ENCODE measurements at regions not wholly inside any gene's neighbourhood (a gene's known extent, or its start where the extent isn't known, plus 50 kb on each side); places are given as distances from the start of the nearest gene placed in this dataset.

DNA sequence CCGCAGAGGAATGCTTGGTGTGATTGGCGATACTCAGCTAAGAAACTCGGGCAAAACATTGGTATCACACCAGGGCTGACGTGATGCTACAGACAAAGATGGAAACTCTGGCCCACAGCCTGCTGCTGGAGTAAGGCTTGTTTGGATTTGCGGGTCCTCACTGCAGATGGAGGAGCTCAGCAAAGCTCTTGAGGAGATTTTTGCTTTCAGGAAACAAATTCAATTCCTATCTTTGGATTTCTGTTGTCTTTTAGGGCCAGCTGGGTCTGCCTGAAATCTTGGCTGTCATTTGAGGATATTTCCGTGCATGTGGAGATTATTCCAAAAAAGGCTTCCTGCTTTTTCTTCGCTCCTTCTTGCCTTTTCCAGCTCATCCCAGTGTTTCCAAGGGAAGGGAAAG is 475.8 kb downstream of the TSN start:
- no peaks in the 10 kb centered on the region for H3K36me3 ChIP-seq (ENCODE audit: control insufficient read depth in 2 of 4, insufficient read depth in 4 of 4, low read length in 3 of 4)
- no peak overlapping the region for H3K27ac ChIP-seq (ENCODE audit: low read depth, low read length)
- no peak overlapping the region for H4K91ac ChIP-seq (replicated peaks; ENCODE audit: insufficient read length, low read length)
- H3K14ac ChIP-seq (ENCODE audit: insufficient read length), result no peak overlapping the region
- POLR2A ChIA-PET (ENCODE audit: partially characterized antibody), result no interaction called here
- no peak overlapping the region for H3K4ac ChIP-seq (replicated peaks; ENCODE audit: insufficient read length, low read depth, low read length)
- H4K20me1 ChIP-seq (replicated peaks in 1 of 2; ENCODE audit: control insufficient read depth in 1 of 2, insufficient read depth in 2 of 2, low read length in 2 of 2), result no peaks in the 10 kb centered on the region
- FAIRE-seq, result no peak
- H3K23ac ChIP-seq (ENCODE audit: insufficient read length), result no peak overlapping the region
- no peaks in the 10 kb centered on the region for H3K79me1 ChIP-seq (ENCODE audit: low read depth, low read length)
- no peaks in the 10 kb centered on the region for H3K9me3 ChIP-seq (ENCODE audit: insufficient read depth in 2 of 2, low read depth in 1 of 2, low read length in 1 of 2)
- H3K27me3 ChIP-seq (replicated peaks in 1 of 4; ENCODE audit: control insufficient read depth in 3 of 4, extremely low read depth in 1 of 4, insufficient read depth in 3 of 4, low read length in 3 of 4), result no peaks in the 10 kb centered on the region
- H3K23me2 ChIP-seq (ENCODE audit: low read depth, low read length), result no peaks in the 10 kb centered on the region
- H2BK15ac ChIP-seq (ENCODE audit: low read length), result no peak overlapping the region
- no peak overlapping the region for H2AFZ ChIP-seq (ENCODE audit: low read length)
- 95% methylated on average over 7 of the region's 7 CpGs; no CpG with 5 or more reads in 1 of the 2 experiments for WGBS, 2 experiments (ENCODE audit: extremely low coverage in 1 of 2, insufficient coverage in 1 of 2, insufficient read length in 1 of 2, insufficient replicate concordance in 2 of 2, low coverage in 1 of 2, low lambda C conversion rate in 2 of 2, missing lambda C conversion rate in 1 of 2)
- H2BK20ac ChIP-seq (ENCODE audit: low read length), result no peak overlapping the region
- H3K56ac ChIP-seq (replicated peaks; ENCODE audit: insufficient read length, low read depth, low read length), result no peak overlapping the region
- no peak overlapping the region for H2BK120ac ChIP-seq (replicated peaks; ENCODE audit: low read depth, low read length)
- no peak for DNase-seq (ENCODE audit: low read depth in 1 of 2, low spot score in 2 of 2)
- no peak overlapping the region for H4K5ac ChIP-seq (ENCODE audit: insufficient read length, low read depth, low read length)
- H2AK5ac ChIP-seq (ENCODE audit: low read depth, low read length), result no peak overlapping the region
- H3K18ac ChIP-seq (ENCODE audit: extremely low read depth, low read length), result no peak overlapping the region
- H3K79me2 ChIP-seq (ENCODE audit: control insufficient read depth in 1 of 2, insufficient read depth in 2 of 2, low read length in 2 of 2), result no peaks in the 10 kb centered on the region
- no peak overlapping the region for H2BK12ac ChIP-seq (ENCODE audit: low read depth, low read length)
- H3K4me3 ChIP-seq (ENCODE audit: extremely low read depth in 1 of 4, insufficient read depth in 2 of 4, low read depth in 3 of 4, low read length in 4 of 4), result no peak overlapping the region
- H2BK5ac ChIP-seq (ENCODE audit: low read depth, low read length), result no peak overlapping the region
- H3K9ac ChIP-seq (replicated peaks in 1 of 4; ENCODE audit: extremely low read depth in 1 of 4, low read depth in 3 of 4, low read length in 3 of 4), result no peak overlapping the region
- H3K4me2 ChIP-seq (ENCODE audit: insufficient read depth in 1 of 2, low read depth in 2 of 2, low read length in 2 of 2), result no peak overlapping the region
- no peak overlapping the region for H4K8ac ChIP-seq (ENCODE audit: extremely low read depth, insufficient read depth, low read length)
- CTCF ChIA-PET (ENCODE audit: partially characterized antibody), result interaction anchor here (1.3 kb wide), 1 partner anchor 9 kb away, joined by 3 read pairs; no protein-coding TSS in a partner anchor
- H3K4me1 ChIP-seq (replicated peaks in 1 of 4; ENCODE audit: control insufficient read depth in 3 of 4, insufficient read depth in 4 of 4, low read length in 3 of 4), result no peaks in the 10 kb centered on the region
- no peak for TF ChIP-seq CHD1 (IDR thresholded peaks at IDR 0.05; ENCODE audit: low read depth, low read length)
- TF ChIP-seq CBX8 (IDR thresholded peaks at IDR 0.05; ENCODE audit: borderline replicate concordance, low read depth, low read length), result no peak
- TF ChIP-seq SP2 (IDR thresholded peaks at IDR 0.05; ENCODE audit: low read length), result no peak
- TF ChIP-seq, protein P1, sequence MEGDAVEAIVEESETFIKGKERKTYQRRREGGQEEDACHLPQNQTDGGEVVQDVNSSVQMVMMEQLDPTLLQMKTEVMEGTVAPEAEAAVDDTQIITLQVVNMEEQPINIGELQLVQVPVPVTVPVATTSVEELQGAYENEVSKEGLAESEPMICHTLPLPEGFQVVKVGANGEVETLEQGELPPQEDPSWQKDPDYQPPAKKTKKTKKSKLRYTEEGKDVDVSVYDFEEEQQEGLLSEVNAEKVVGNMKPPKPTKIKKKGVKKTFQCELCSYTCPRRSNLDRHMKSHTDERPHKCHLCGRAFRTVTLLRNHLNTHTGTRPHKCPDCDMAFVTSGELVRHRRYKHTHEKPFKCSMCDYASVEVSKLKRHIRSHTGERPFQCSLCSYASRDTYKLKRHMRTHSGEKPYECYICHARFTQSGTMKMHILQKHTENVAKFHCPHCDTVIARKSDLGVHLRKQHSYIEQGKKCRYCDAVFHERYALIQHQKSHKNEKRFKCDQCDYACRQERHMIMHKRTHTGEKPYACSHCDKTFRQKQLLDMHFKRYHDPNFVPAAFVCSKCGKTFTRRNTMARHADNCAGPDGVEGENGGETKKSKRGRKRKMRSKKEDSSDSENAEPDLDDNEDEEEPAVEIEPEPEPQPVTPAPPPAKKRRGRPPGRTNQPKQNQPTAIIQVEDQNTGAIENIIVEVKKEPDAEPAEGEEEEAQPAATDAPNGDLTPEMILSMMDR (IDR thresholded peaks at IDR 0.05; ENCODE audit: control extremely low read depth in 1 of 3, insufficient read depth in 1 of 3, low read depth in 1 of 3, low read length in 3 of 3), result no peak
- no peak for TF ChIP-seq POU5F1 (IDR thresholded peaks at IDR 0.05; ENCODE audit: low read depth, low read length)
- no peak for TF ChIP-seq RAD21 (IDR thresholded peaks at IDR 0.05 in 1 of 2, conservative IDR thresholded peaks at IDR 0.05 in 1 of 2; ENCODE audit: low read depth in 2 of 2, low read length in 2 of 2)
- no peak for TF ChIP-seq SIRT6 (IDR thresholded peaks at IDR 0.05; ENCODE audit: low read length)
- no peak for TF ChIP-seq KDM4A (IDR thresholded peaks at IDR 0.05; ENCODE audit: low read depth, low read length, severe bottlenecking)
- TF ChIP-seq NANOG (IDR thresholded peaks at IDR 0.05; ENCODE audit: insufficient read depth, low read depth, low read length, poor library complexity, severe bottlenecking), result no peak
- no peak for TF ChIP-seq KDM5A (IDR thresholded peaks at IDR 0.05; ENCODE audit: low read length)
- TF ChIP-seq JUN (IDR thresholded peaks at IDR 0.05; ENCODE audit: low read depth, low read length), result no peak
- TF ChIP-seq POLR2A (IDR thresholded peaks at IDR 0.05; ENCODE audit: control extremely low read depth in 1 of 2, low read depth in 2 of 2, low read length in 2 of 2), result no peak
- no peak for TF ChIP-seq CREB1 (IDR thresholded peaks at IDR 0.05)
